HepG2 (cell line): ENCODE measurements at regions not wholly inside any gene's neighbourhood (a gene's known extent, or its start where the extent isn't known, plus 50 kb on each side); places are given as distances from the start of the nearest gene placed in this dataset.

Source experiments
- ATAC-seq: fragments of 200-7000 bp; cut with Tn5 transposase; 3 replicates; pipeline ENCODE4 v1.9.1; 2020; ENCODE audit warnings: mild to moderate bottlenecking, moderate library complexity
- BruUV-seq: library from RNA; stranded (reverse); fragments of 400-500 nt; replicated peaks from 2 replicates; lab custom pipeline; 2021; lab: Mats Ljungman, UMichigan
- CTCF ChIA-PET: fragments of 300-600 bp; formaldehyde crosslinking; extraction: SDS; loops from one replicate; lab custom pipeline; 2021; ENCODE audit warnings: low total read pairs, inconsistent platforms, low intra/inter-chr PET ratio; lab: Yijun Ruan, JAX
- POLR2A ChIA-PET: fragments of 350-600 bp; sonication (Branson Sonifier 250); formaldehyde crosslinking; loops from one replicate; lab custom pipeline; 2020; ENCODE audit warnings: antibody characterized with exemption, inconsistent platforms; lab: Yijun Ruan, JAX
- DNase-seq: peaks from one replicate; pipeline ENCODE4 v3.0.0-alpha.2; 2015; ENCODE audit warnings: low spot score
- FAIRE-seq: peaks from 3 replicates; lab custom pipeline; 2011; peaks lifted over from hg19 to GRCh38; lab: Jason Lieb, UNC
- H2AFZ ChIP-seq: one replicate; pipeline ENCODE4 v1.6.1; 2011; ENCODE audit warnings: low read length, inconsistent platforms
- H3K27ac ChIP-seq: fragments of 300-600 bp; 3 replicates; pipeline ENCODE4 v1.8.0; 2011; ENCODE audit warnings: mixed run types, mild to moderate bottlenecking, mixed read lengths, low read length, inconsistent platforms; ENCODE audit not compliant: insufficient read depth; ENCODE audit errors: extremely low read length
- H3K27me3 ChIP-seq, 2 experiments: fragments of 200-600 bp in 1 of 2; 2 replicates in 1 of 2; 3 replicates in 1 of 2; pipeline versions ENCODE4 v1.6.0 to v1.8.0; 2011; ENCODE audit warnings: low read length in 2 of 2, mild to moderate bottlenecking in 2 of 2, moderate library complexity in 2 of 2, inconsistent platforms in 1 of 2; ENCODE audit not compliant: insufficient read depth in 2 of 2, control insufficient read depth in 1 of 2
- H3K36me3 ChIP-seq, 2 experiments: fragments of 200-600 bp in 1 of 2; replicated peaks in 1 of 2; 2 replicates in 1 of 2; 3 replicates in 1 of 2; pipeline versions ENCODE4 v1.5.1 to v1.8.0; 2011; ENCODE audit warnings: low read length in 2 of 2, inconsistent platforms in 1 of 2; ENCODE audit not compliant: insufficient read depth in 2 of 2, control insufficient read depth in 1 of 2
- H3K4me1 ChIP-seq: 2 replicates; pipeline ENCODE4 v1.5.1; 2012; ENCODE audit warnings: low read length, inconsistent platforms; ENCODE audit not compliant: insufficient read depth
- H3K4me2 ChIP-seq: 2 replicates; pipeline ENCODE4 v1.6.0; 2011; ENCODE audit warnings: low read depth, low read length, inconsistent platforms
- H3K4me3 ChIP-seq, 3 experiments: fragments of 200-600 bp in 1 of 3; sonication (generic), shearing (Covaris generic) in 1 of 3; replicated peaks in 1 of 3; 2 replicates each; pipeline ENCODE4 v1.5.1; 2011 to 2016; ENCODE audit warnings: low read length in 3 of 3, inconsistent platforms in 2 of 3, low read depth in 2 of 3, mild to moderate bottlenecking in 2 of 3, control low read depth in 1 of 3, mixed read lengths in 1 of 3; ENCODE audit not compliant: insufficient read depth in 1 of 3
- H3K79me2 ChIP-seq: one replicate; pipeline ENCODE4 v1.6.1; 2011; ENCODE audit warnings: low read length, inconsistent platforms; ENCODE audit not compliant: insufficient read depth
- H3K9ac ChIP-seq: 2 replicates; pipeline ENCODE4 v1.6.0; 2011; ENCODE audit warnings: mild to moderate bottlenecking, low read depth, low read length, inconsistent platforms; ENCODE audit not compliant: insufficient read depth
- H3K9me3 ChIP-seq: 2 replicates; pipeline ENCODE4 v1.5.1; 2012; ENCODE audit warnings: mild to moderate bottlenecking, low read length
- H4K20me1 ChIP-seq: 2 replicates; pipeline ENCODE4 v1.6.0; 2011; ENCODE audit warnings: inconsistent platforms, mild to moderate bottlenecking, low read length, moderate library complexity; ENCODE audit not compliant: insufficient read depth
- ARNT ChIP-seq: fragments of 450-650 bp; IDR thresholded peaks from 2 replicates; pipeline ENCODE4 v1.6.1; 2017
- CEBPB ChIP-seq: IDR thresholded peaks from 2 replicates; pipeline ENCODE4 v1.6.1; 2011; ENCODE audit warnings: low read depth, low read length, improper control_type of control experiment, borderline replicate concordance
- GLI4 ChIP-seq: sonication (generic); formaldehyde crosslinking; IDR thresholded peaks from 2 replicates; pipeline ENCODE4 v1.5.1; 2020; ENCODE audit warnings: missing genetic modification reagents, mild to moderate bottlenecking, moderate library complexity, borderline replicate concordance
- HNRNPK ChIP-seq: fragments of 200-400 bp; formaldehyde crosslinking; IDR thresholded peaks from 2 replicates; pipeline ENCODE4 v1.6.1; 2018; ENCODE audit warnings: low read length, low read depth, moderate library complexity, mild to moderate bottlenecking; ENCODE audit not compliant: poor library complexity, severe bottlenecking
- TOE1 ChIP-seq: sonication (generic); formaldehyde crosslinking; IDR thresholded peaks from 2 replicates; pipeline ENCODE4 v1.4.0; 2020; ENCODE audit warnings: mild to moderate bottlenecking, missing genetic modification reagents
- ZFP90 ChIP-seq: sonication (generic); formaldehyde crosslinking; IDR thresholded peaks from 2 replicates; pipeline ENCODE4 v1.8.0; 2022; ENCODE audit warnings: missing genetic modification reagents, mild to moderate bottlenecking, inconsistent platforms, borderline replicate concordance
- ZKSCAN8 ChIP-seq: IDR thresholded peaks from 2 replicates; pipeline ENCODE4 v1.6.1; 2016; ENCODE audit warnings: borderline replicate concordance, missing genetic modification reagents, missing compliant biosample characterization
- ZNF329 ChIP-seq: sonication (generic); formaldehyde crosslinking; IDR thresholded peaks from 2 replicates; pipeline ENCODE4 v1.9.0; 2021; ENCODE audit warnings: low read depth, mild to moderate bottlenecking, missing genetic modification reagents
- WGBS: methylation state at CpG from one replicate; pipeline ENCODE4 v1.1.6; 2017; ENCODE audit warnings: low lambda C conversion rate; 5-methylcytosine and 5-hydroxymethylcytosine counted together
- in situ Hi-C: cut with HindIII; loops from 2 replicates; pipeline ENCODE4 v1.10.0; 2017; ENCODE audit warnings: low pct_unique_long_range_greater_than_20kb; ENCODE audit not compliant: extremely low pct_ligation_motif_present
- intact Hi-C: fragments of 100-400 bp; cut with micrococcal nuclease; formaldehyde crosslinking; loops from one replicate; pipeline ENCODE4 v1.10.0; 2022; ENCODE audit not compliant: unreplicated experiment
- TF ChIP-seq, protein P1 (sequence below): sonication (generic); formaldehyde crosslinking; IDR thresholded peaks from 2 replicates; pipeline ENCODE4 v1.4.0; 2020; ENCODE audit warnings: missing genetic modification reagents
- TF ChIP-seq, protein P2 (sequence below): sonication (generic); formaldehyde crosslinking; IDR thresholded peaks from 2 replicates; pipeline ENCODE4 v1.8.1; 2023; ENCODE audit warnings: mild to moderate bottlenecking, missing genetic modification reagents
- TF ChIP-seq, protein P3 (sequence below): sonication (generic); formaldehyde crosslinking; IDR thresholded peaks from 2 replicates; pipeline ENCODE4 v1.9.0; 2021; ENCODE audit warnings: missing genetic modification reagents, borderline replicate concordance
- TF ChIP-seq, protein P4 (sequence below): sonication (generic); formaldehyde crosslinking; IDR thresholded peaks from 2 replicates; pipeline ENCODE4 v1.4.0; 2020; ENCODE audit warnings: mild to moderate bottlenecking, missing genetic modification reagents
- TF ChIP-seq, protein P5 (sequence below): sonication (generic); formaldehyde crosslinking; conservative IDR thresholded peaks from 2 replicates; pipeline ENCODE4 v1.4.0; 2020; ENCODE audit warnings: missing genetic modification reagents

GRCh38 chrX:2554891-2555290 lies 54.1 kb upstream of the DHRSX start:
- ChIA-PET POLR2A (no interaction called here), CTCF (no interaction called here)
- Histone ChIP-seq H4K20me1 (no peaks in the 10 kb centered on the region), H3K27ac (no peak overlapping the region), H3K27me3 (no peaks in the 10 kb centered on the region; a peak in 1 of 5 replicates), H3K79me2 (no peaks in the 10 kb centered on the region), H3K36me3 (no peaks in the 10 kb centered on the region), H3K4me2 (no peak overlapping the region), H3K9me3 (no peaks in the 10 kb centered on the region), H3K4me3 (no peak overlapping the region), H2AFZ (no peak overlapping the region), H3K4me1 (peaks cover 14% of the 10 kb centered on the region), H3K9ac (no peak overlapping the region)
- in situ Hi-C loops (no loop called here), intact Hi-C loops (no loop called here)
- BruUV-seq = no TSS peak
- ATAC-seq = no peak
- 100% methylated on average over 1 of the region's 1 CpG for WGBS
- TF ChIP-seq ZKSCAN8 (CRISPR knock-in tag) (no peak), ZFP90 (no peak), GLI4 (CRISPR knock-in tag) (no peak), TOE1 (CRISPR knock-in tag) (no peak), ARNT (no peak), ZNF329 (CRISPR knock-in tag) (no peak), HNRNPK (no peak), CEBPB (no peak)
- TF ChIP-seq, protein P1, sequence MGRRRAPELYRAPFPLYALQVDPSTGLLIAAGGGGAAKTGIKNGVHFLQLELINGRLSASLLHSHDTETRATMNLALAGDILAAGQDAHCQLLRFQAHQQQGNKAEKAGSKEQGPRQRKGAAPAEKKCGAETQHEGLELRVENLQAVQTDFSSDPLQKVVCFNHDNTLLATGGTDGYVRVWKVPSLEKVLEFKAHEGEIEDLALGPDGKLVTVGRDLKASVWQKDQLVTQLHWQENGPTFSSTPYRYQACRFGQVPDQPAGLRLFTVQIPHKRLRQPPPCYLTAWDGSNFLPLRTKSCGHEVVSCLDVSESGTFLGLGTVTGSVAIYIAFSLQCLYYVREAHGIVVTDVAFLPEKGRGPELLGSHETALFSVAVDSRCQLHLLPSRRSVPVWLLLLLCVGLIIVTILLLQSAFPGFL (CRISPR knock-in tag) = no peak
- TF ChIP-seq, protein P2, sequence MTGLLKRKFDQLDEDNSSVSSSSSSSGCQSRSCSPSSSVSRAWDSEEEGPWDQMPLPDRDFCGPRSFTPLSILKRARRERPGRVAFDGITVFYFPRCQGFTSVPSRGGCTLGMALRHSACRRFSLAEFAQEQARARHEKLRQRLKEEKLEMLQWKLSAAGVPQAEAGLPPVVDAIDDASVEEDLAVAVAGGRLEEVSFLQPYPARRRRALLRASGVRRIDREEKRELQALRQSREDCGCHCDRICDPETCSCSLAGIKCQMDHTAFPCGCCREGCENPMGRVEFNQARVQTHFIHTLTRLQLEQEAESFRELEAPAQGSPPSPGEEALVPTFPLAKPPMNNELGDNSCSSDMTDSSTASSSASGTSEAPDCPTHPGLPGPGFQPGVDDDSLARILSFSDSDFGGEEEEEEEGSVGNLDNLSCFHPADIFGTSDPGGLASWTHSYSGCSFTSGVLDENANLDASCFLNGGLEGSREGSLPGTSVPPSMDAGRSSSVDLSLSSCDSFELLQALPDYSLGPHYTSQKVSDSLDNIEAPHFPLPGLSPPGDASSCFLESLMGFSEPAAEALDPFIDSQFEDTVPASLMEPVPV = no peak
- TF ChIP-seq, protein P3, sequence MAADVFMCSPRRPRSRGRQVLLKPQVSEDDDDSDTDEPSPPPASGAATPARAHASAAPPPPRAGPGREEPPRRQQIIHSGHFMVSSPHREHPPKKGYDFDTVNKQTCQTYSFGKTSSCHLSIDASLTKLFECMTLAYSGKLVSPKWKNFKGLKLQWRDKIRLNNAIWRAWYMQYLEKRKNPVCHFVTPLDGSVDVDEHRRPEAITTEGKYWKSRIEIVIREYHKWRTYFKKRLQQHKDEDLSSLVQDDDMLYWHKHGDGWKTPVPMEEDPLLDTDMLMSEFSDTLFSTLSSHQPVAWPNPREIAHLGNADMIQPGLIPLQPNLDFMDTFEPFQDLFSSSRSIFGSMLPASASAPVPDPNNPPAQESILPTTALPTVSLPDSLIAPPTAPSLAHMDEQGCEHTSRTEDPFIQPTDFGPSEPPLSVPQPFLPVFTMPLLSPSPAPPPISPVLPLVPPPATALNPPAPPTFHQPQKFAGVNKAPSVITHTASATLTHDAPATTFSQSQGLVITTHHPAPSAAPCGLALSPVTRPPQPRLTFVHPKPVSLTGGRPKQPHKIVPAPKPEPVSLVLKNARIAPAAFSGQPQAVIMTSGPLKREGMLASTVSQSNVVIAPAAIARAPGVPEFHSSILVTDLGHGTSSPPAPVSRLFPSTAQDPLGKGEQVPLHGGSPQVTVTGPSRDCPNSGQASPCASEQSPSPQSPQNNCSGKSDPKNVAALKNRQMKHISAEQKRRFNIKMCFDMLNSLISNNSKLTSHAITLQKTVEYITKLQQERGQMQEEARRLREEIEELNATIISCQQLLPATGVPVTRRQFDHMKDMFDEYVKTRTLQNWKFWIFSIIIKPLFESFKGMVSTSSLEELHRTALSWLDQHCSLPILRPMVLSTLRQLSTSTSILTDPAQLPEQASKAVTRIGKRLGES (CRISPR knock-in tag) = no peak
- TF ChIP-seq, protein P4, sequence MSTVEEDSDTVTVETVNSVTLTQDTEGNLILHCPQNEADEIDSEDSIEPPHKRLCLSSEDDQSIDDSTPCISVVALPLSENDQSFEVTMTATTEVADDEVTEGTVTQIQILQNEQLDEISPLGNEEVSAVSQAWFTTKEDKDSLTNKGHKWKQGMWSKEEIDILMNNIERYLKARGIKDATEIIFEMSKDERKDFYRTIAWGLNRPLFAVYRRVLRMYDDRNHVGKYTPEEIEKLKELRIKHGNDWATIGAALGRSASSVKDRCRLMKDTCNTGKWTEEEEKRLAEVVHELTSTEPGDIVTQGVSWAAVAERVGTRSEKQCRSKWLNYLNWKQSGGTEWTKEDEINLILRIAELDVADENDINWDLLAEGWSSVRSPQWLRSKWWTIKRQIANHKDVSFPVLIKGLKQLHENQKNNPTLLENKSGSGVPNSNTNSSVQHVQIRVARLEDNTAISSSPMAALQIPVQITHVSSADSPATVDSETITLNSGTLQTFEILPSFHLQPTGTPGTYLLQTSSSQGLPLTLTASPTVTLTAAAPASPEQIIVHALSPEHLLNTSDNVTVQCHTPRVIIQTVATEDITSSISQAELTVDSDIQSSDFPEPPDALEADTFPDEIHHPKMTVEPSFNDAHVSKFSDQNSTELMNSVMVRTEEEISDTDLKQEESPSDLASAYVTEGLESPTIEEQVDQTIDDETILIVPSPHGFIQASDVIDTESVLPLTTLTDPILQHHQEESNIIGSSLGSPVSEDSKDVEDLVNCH (CRISPR knock-in tag) = no peak
- TF ChIP-seq, protein P5, sequence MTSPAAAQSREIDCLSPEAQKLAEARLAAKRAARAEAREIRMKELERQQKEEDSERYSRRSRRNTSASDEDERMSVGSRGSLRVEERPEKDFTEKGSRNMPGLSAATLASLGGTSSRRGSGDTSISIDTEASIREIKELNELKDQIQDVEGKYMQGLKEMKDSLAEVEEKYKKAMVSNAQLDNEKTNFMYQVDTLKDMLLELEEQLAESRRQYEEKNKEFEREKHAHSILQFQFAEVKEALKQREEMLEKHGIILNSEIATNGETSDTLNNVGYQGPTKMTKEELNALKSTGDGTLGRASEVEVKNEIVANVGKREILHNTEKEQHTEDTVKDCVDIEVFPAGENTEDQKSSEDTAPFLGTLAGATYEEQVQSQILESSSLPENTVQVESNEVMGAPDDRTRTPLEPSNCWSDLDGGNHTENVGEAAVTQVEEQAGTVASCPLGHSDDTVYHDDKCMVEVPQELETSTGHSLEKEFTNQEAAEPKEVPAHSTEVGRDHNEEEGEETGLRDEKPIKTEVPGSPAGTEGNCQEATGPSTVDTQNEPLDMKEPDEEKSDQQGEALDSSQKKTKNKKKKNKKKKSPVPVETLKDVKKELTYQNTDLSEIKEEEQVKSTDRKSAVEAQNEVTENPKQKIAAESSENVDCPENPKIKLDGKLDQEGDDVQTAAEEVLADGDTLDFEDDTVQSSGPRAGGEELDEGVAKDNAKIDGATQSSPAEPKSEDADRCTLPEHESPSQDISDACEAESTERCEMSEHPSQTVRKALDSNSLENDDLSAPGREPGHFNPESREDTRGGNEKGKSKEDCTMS = no peak
- FAIRE-seq = no peak
- DNase-seq = no peak
